A673 (cell line): ENCODE measurements at regions not wholly inside any gene's neighbourhood (a gene's known extent, or its start where the extent isn't known, plus 50 kb on each side); places are given as distances from the start of the nearest gene placed in this dataset.

Experiments
- BruUV-seq: library from RNA; stranded (reverse); fragments of 400-500 nt; replicated peaks from 2 replicates; lab custom pipeline; 2021; lab: Mats Ljungman, UMichigan
- CTCF ChIA-PET: fragments of 300-600 bp; sonication (Branson Sonifier 250); formaldehyde crosslinking; loops from one replicate; lab custom pipeline; 2022; ENCODE audit warnings: antibody characterized with exemption; lab: Charles Lee
- POLR2A ChIA-PET: fragments of 300-600 bp; sonication (Branson Sonifier 250); formaldehyde crosslinking; loops from one replicate; lab custom pipeline; 2022; ENCODE audit warnings: antibody characterized with exemption; ENCODE audit not compliant: low non-redundant PET; lab: Charles Lee
- DNase-seq: peaks from one replicate; pipeline ENCODE4 v3.0.0-alpha.2; 2015; ENCODE audit warnings: low spot score
- H3K27ac ChIP-seq: fragments of 200-600 bp; sonication (generic); 2 replicates; pipeline ENCODE4 v1.5.1; 2016; ENCODE audit warnings: mixed run types, low read depth, mild to moderate bottlenecking, mixed read lengths, antibody characterized with exemption, low read length; ENCODE audit not compliant: poor library complexity, severe bottlenecking
- H3K27me3 ChIP-seq: fragments of 200-600 bp; sonication (generic); replicated peaks from 2 replicates; pipeline ENCODE4 v1.6.1; 2017; ENCODE audit warnings: mixed run types, low read depth, mild to moderate bottlenecking, mixed read lengths, antibody characterized with exemption, low read length; ENCODE audit not compliant: insufficient read depth, poor library complexity
- H3K36me3 ChIP-seq: fragments of 200-600 bp; sonication (generic); 2 replicates; pipeline ENCODE4 v1.6.1; 2016; ENCODE audit warnings: mixed run types, mild to moderate bottlenecking, mixed read lengths, antibody characterized with exemption, low read length; ENCODE audit not compliant: insufficient read depth, poor library complexity, severe bottlenecking
- H3K4me1 ChIP-seq: fragments of 200-600 bp; sonication (generic); 2 replicates; pipeline ENCODE4 v1.6.1; 2017; ENCODE audit warnings: mixed run types, mild to moderate bottlenecking, mixed read lengths, antibody characterized with exemption, low read length; ENCODE audit not compliant: insufficient read depth, poor library complexity, severe bottlenecking
- H3K4me3 ChIP-seq: fragments of 200-600 bp; sonication (generic); 2 replicates; pipeline ENCODE4 v1.5.1; 2016; ENCODE audit warnings: low read depth, mixed run types, mild to moderate bottlenecking, mixed read lengths, low read length; ENCODE audit not compliant: poor library complexity, severe bottlenecking
- H3K9me3 ChIP-seq: fragments of 200-600 bp; sonication (generic); 2 replicates; pipeline ENCODE4 v1.6.1; 2016; ENCODE audit warnings: mixed run types, low read depth, mild to moderate bottlenecking, mixed read lengths, antibody characterized with exemption, low read length; ENCODE audit not compliant: poor library complexity, severe bottlenecking
- EZH2 ChIP-seq: fragments of 200-600 bp; sonication (generic); IDR thresholded peaks from 2 replicates; pipeline ENCODE4 v1.6.1; 2017; ENCODE audit warnings: borderline replicate concordance, low read depth, mild to moderate bottlenecking, mixed read lengths, antibody characterized with exemption, low read length; ENCODE audit not compliant: poor library complexity, severe bottlenecking
- intact Hi-C: fragments of 100-400 bp; cut with micrococcal nuclease; formaldehyde crosslinking; loops from one replicate; pipeline ENCODE4 v1.10.0; 2022; ENCODE audit not compliant: unreplicated experiment
- TF ChIP-seq, protein P1 (sequence below): fragments of 300-800, 200-600 bp; sonication (generic); conservative IDR thresholded peaks from 2 replicates; pipeline ENCODE4 v1.5.1; 2017; ENCODE audit warnings: low read depth, mild to moderate bottlenecking, antibody characterized with exemption, low read length, moderate library complexity, mixed read lengths

DNA sequence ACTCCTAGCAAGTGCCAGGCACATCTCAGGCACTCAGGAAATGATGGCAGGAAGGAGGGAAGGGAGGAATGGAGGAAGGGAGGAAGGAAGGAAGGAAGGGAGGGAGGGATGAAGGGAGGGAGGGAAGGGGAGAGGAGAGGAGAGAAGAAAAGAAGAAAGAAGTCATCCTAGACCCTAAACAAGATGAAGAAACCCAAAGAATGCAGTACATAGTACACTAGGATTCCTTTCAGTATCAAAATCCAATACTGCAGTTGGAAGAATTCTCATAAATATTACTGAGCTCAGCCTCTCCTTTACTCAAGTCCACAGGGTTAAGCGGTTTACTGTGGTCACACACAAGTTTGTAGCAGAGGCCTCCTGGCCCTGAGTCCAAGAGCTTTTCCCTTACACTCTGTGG, 155.7 kb upstream of the ETAA1 start:
- no TSS peak for BruUV-seq
- DNase-seq = no peak
- POLR2A ChIA-PET = no interaction called here

DNA sequence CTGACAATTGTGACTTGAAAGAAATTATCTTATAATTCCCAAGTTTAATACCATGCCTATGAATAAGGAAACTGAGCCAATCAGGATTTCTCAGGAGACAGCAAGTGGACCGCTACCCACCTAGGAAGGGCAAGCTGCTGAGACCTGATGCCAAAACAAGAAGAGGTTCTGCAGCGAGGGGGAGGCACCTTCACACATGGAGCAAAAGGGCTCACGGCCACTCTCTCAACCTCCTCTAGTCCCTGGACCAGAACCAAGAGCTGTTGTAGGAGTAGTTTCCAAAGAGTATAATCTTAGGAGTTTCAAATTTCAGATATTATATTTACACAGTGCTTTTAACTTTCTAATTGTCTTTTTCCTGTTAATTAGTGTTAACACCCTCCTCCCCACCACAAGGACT, 154.7 kb upstream of the ETAA1 start:
- peaks cover 25% of the 10 kb centered on the region for H3K4me1 ChIP-seq
- no peak overlapping the region for H3K4me3 ChIP-seq
- no peaks in the 10 kb centered on the region for H3K27me3 ChIP-seq
- no peak for DNase-seq
- intact Hi-C loops = loop anchor here (10.0 kb wide), 1 partner anchor 792 kb away; no protein-coding TSS in a partner anchor
- POLR2A ChIA-PET = no interaction called here
- H3K36me3 ChIP-seq = no peaks in the 10 kb centered on the region
- no TSS peak for BruUV-seq
- H3K27ac ChIP-seq = no peak overlapping the region
- CTCF ChIA-PET = no interaction called here
- TF ChIP-seq, protein P1, sequence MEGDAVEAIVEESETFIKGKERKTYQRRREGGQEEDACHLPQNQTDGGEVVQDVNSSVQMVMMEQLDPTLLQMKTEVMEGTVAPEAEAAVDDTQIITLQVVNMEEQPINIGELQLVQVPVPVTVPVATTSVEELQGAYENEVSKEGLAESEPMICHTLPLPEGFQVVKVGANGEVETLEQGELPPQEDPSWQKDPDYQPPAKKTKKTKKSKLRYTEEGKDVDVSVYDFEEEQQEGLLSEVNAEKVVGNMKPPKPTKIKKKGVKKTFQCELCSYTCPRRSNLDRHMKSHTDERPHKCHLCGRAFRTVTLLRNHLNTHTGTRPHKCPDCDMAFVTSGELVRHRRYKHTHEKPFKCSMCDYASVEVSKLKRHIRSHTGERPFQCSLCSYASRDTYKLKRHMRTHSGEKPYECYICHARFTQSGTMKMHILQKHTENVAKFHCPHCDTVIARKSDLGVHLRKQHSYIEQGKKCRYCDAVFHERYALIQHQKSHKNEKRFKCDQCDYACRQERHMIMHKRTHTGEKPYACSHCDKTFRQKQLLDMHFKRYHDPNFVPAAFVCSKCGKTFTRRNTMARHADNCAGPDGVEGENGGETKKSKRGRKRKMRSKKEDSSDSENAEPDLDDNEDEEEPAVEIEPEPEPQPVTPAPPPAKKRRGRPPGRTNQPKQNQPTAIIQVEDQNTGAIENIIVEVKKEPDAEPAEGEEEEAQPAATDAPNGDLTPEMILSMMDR = no peak
- no peak for TF ChIP-seq EZH2
- H3K9me3 ChIP-seq = no peaks in the 10 kb centered on the region

More for the DNA sequence above, 155.7 kb upstream of the ETAA1 start:
- H3K4me3 ChIP-seq = no peak overlapping the region
- CTCF ChIA-PET = no interaction called here
- H3K36me3 ChIP-seq = no peaks in the 10 kb centered on the region
- peaks cover 25% of the 10 kb centered on the region for H3K4me1 ChIP-seq
- intact Hi-C loops = loop anchor here (10.0 kb wide), 1 partner anchor 793 kb away; no protein-coding TSS in a partner anchor
- H3K27ac ChIP-seq = no peak overlapping the region
- H3K27me3 ChIP-seq = no peaks in the 10 kb centered on the region
- no peaks in the 10 kb centered on the region for H3K9me3 ChIP-seq
- TF ChIP-seq, protein P1 = no peak
- no peak for TF ChIP-seq EZH2

DNA sequence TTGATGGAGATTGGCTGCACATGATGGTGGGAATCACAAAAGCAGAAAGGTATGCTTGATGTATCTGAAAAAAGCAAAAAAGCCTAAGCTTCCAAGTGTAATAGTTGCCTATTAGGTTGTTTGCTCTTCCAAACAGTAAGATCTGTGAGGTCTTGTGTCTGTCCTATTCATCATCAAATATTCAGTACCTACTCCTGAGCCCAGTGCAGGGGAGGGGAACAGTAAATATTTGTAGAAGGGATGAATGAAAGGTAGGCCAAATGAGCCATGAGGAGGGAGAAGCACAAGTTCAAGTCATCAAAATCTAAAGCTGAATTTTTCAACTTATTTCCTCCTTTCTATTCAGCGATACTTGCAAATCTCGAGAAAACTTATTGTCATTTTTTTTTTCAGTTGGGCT, 153.2 kb upstream of the ETAA1 start:
- BruUV-seq = no TSS peak
- H3K27me3 ChIP-seq = no peaks in the 10 kb centered on the region
- intact Hi-C loops = loop anchor here (10.0 kb wide), 1 partner anchor 791 kb away; no protein-coding TSS in a partner anchor
- H3K27ac ChIP-seq = no peak overlapping the region
- H3K36me3 ChIP-seq = no peaks in the 10 kb centered on the region
- no peak overlapping the region for H3K4me3 ChIP-seq
- ChIA-PET POLR2A (no interaction called here), CTCF (no interaction called here)
- H3K9me3 ChIP-seq = no peaks in the 10 kb centered on the region
- TF ChIP-seq EZH2 = no peak
- TF ChIP-seq, protein P1 = no peak
- peaks cover 25% of the 10 kb centered on the region for H3K4me1 ChIP-seq
- no peak for DNase-seq
